ENCODE measurements at regions not wholly inside any gene's neighbourhood (a gene's known extent, or its start where the extent isn't known, plus 50 kb on each side); places are given as distances from the start of the nearest gene placed in this dataset.

DNA sequence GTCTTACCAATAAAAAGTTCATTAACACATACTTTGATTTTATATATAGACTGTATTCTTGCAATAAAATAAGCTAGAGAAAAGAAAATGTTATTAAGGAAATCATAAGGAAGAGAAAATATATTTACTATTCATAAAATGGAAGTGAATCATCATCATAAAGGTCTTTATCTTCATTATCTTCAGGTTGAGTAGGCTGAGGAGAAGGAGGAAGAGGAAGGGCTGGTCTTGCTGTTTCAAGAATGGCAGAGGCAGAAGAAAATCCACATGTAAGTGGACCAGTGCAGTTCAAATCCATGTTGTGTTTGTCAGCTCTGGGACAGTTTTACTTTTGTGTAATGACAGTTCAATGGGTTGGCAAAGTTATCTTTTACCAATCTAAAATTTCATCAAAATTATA, 609.1 kb upstream of the ANKRD30A start:
- Histone ChIP-seq H3K4me3 (no peak overlapping the region), H3K9me3 (replicated peaks; ENCODE audit: control insufficient read depth, insufficient read depth, low read length) (no peaks in the 10 kb centered on the region), H2AFZ (ENCODE audit: control insufficient read depth, low read depth, low read length) (no peak overlapping the region), H3K27ac (ENCODE audit: control insufficient read depth, insufficient read depth) (no peak overlapping the region), H3K4me1 (ENCODE audit: control insufficient read depth, insufficient read depth, low read length) (no peaks in the 10 kb centered on the region), H3K9ac (ENCODE audit: control insufficient read depth, insufficient read depth, low read length) (no peak overlapping the region), H3K36me3 (ENCODE audit: control insufficient read depth in 2 of 2, insufficient read depth in 2 of 2, low read length in 1 of 2) (no peaks in the 10 kb centered on the region), H3K4me2 (ENCODE audit: control insufficient read depth, insufficient read depth) (no peak overlapping the region), H3K79me2 (ENCODE audit: control insufficient read depth, insufficient read depth, low read length) (no peaks in the 10 kb centered on the region), H4K20me1 (ENCODE audit: control insufficient read depth, insufficient read depth) (no peaks in the 10 kb centered on the region), H3K27me3 (replicated peaks in 1 of 2; ENCODE audit: control insufficient read depth in 2 of 2, insufficient read depth in 2 of 2, low read length in 1 of 2) (no peaks in the 10 kb centered on the region)
- no TSS peak for BruUV-seq (replicated peaks)
- ATAC-seq (no peak), FAIRE-seq (no peak), DNase-seq (ENCODE audit: low read depth, low spot score) (no peak)
- ChIA-PET POLR2A (no interaction called here), CTCF (no interaction called here), RAD21 (ENCODE audit: unreplicated experiment) (no interaction called here), SMC1A (ENCODE audit: uncharacterized antibody, unreplicated experiment) (interaction anchor here (1.2 kb wide), 1 partner anchor 27 kb away, joined by 3 read pairs; no protein-coding TSS in a partner anchor)
- intact Hi-C loops (cut with micrococcal nuclease; ENCODE audit: unreplicated experiment) (no loop called here), in situ Hi-C loops (cut with MboI) (no loop called here)
- TF ChIP-seq, protein P1, sequence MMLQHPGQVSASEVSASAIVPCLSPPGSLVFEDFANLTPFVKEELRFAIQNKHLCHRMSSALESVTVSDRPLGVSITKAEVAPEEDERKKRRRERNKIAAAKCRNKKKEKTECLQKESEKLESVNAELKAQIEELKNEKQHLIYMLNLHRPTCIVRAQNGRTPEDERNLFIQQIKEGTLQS (IDR thresholded peaks at IDR 0.05; ENCODE audit: borderline replicate concordance, extremely low read depth, low read depth, low read length), result no peak
- TF ChIP-seq SIN3A (IDR thresholded peaks at IDR 0.05; ENCODE audit: low read depth, low read length) (no peak), CREB1 (IDR thresholded peaks at IDR 0.05; ENCODE audit: low read depth) (no peak), CBFB (IDR thresholded peaks at IDR 0.05; ENCODE audit: low read depth) (no peak), MXI1 (IDR thresholded peaks at IDR 0.05; ENCODE audit: low read depth, low read length) (no peak), SPI1 (IDR thresholded peaks at IDR 0.05; ENCODE audit: borderline replicate concordance, insufficient read depth, low read depth, low read length) (no peak), ZNF207 (IDR thresholded peaks at IDR 0.05; ENCODE audit: borderline replicate concordance) (no peak), LARP7 (IDR thresholded peaks at IDR 0.05) (no peak), JUND (IDR thresholded peaks at IDR 0.05; ENCODE audit: low read depth, low read length) (no peak)
- TF ChIP-seq, protein P2, sequence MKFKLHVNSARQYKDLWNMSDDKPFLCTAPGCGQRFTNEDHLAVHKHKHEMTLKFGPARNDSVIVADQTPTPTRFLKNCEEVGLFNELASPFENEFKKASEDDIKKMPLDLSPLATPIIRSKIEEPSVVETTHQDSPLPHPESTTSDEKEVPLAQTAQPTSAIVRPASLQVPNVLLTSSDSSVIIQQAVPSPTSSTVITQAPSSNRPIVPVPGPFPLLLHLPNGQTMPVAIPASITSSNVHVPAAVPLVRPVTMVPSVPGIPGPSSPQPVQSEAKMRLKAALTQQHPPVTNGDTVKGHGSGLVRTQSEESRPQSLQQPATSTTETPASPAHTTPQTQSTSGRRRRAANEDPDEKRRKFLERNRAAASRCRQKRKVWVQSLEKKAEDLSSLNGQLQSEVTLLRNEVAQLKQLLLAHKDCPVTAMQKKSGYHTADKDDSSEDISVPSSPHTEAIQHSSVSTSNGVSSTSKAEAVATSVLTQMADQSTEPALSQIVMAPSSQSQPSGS (IDR thresholded peaks at IDR 0.05; ENCODE audit: low read length), result no peak
- TF ChIP-seq, protein P3, sequence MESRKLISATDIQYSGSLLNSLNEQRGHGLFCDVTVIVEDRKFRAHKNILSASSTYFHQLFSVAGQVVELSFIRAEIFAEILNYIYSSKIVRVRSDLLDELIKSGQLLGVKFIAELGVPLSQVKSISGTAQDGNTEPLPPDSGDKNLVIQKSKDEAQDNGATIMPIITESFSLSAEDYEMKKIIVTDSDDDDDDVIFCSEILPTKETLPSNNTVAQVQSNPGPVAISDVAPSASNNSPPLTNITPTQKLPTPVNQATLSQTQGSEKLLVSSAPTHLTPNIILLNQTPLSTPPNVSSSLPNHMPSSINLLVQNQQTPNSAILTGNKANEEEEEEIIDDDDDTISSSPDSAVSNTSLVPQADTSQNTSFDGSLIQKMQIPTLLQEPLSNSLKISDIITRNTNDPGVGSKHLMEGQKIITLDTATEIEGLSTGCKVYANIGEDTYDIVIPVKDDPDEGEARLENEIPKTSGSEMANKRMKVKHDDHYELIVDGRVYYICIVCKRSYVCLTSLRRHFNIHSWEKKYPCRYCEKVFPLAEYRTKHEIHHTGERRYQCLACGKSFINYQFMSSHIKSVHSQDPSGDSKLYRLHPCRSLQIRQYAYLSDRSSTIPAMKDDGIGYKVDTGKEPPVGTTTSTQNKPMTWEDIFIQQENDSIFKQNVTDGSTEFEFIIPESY (IDR thresholded peaks at IDR 0.05), result no peak
- TF ChIP-seq, protein P4, sequence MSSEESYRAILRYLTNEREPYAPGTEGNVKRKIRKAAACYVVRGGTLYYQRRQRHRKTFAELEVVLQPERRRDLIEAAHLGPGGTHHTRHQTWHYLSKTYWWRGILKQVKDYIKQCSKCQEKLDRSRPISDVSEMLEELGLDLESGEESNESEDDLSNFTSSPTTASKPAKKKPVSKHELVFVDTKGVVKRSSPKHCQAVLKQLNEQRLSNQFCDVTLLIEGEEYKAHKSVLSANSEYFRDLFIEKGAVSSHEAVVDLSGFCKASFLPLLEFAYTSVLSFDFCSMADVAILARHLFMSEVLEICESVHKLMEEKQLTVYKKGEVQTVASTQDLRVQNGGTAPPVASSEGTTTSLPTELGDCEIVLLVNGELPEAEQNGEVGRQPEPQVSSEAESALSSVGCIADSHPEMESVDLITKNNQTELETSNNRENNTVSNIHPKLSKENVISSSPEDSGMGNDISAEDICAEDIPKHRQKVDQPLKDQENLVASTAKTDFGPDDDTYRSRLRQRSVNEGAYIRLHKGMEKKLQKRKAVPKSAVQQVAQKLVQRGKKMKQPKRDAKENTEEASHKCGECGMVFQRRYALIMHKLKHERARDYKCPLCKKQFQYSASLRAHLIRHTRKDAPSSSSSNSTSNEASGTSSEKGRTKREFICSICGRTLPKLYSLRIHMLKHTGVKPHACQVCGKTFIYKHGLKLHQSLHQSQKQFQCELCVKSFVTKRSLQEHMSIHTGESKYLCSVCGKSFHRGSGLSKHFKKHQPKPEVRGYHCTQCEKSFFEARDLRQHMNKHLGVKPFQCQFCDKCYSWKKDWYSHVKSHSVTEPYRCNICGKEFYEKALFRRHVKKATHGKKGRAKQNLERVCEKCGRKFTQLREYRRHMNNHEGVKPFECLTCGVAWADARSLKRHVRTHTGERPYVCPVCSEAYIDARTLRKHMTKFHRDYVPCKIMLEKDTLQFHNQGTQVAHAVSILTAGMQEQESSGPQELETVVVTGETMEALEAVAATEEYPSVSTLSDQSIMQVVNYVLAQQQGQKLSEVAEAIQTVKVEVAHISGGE (CRISPR knock-in tag; IDR thresholded peaks at IDR 0.05), result no peak
- TF ChIP-seq, protein P5, sequence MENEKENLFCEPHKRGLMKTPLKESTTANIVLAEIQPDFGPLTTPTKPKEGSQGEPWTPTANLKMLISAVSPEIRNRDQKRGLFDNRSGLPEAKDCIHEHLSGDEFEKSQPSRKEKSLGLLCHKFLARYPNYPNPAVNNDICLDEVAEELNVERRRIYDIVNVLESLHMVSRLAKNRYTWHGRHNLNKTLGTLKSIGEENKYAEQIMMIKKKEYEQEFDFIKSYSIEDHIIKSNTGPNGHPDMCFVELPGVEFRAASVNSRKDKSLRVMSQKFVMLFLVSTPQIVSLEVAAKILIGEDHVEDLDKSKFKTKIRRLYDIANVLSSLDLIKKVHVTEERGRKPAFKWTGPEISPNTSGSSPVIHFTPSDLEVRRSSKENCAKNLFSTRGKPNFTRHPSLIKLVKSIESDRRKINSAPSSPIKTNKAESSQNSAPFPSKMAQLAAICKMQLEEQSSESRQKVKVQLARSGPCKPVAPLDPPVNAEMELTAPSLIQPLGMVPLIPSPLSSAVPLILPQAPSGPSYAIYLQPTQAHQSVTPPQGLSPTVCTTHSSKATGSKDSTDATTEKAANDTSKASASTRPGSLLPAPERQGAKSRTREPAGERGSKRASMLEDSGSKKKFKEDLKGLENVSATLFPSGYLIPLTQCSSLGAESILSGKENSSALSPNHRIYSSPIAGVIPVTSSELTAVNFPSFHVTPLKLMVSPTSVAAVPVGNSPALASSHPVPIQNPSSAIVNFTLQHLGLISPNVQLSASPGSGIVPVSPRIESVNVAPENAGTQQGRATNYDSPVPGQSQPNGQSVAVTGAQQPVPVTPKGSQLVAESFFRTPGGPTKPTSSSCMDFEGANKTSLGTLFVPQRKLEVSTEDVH (IDR thresholded peaks at IDR 0.05; ENCODE audit: low read depth, partially characterized antibody), result no peak
